Panc1 (cell line): ENCODE measurements at regions not wholly inside any gene's neighbourhood (a gene's known extent, or its start where the extent isn't known, plus 50 kb on each side); places are given as distances from the start of the nearest gene placed in this dataset.

ENCODE experiments used
- ATAC-seq: fragments of 200-7000 bp; cut with Tn5 transposase; 2 replicates; pipeline ENCODE4 v1.9.1; 2020; ENCODE audit warnings: mild to moderate bottlenecking, moderate library complexity
- BruUV-seq: library from RNA; stranded (reverse); fragments of 400-500 nt; replicated peaks from 2 replicates; lab custom pipeline; 2021; lab: Mats Ljungman, UMichigan
- CTCF ChIA-PET: fragments of 300-600 bp; sonication (Branson Sonifier 250); formaldehyde crosslinking; loops from one replicate; lab custom pipeline; 2022; ENCODE audit warnings: antibody characterized with exemption; lab: Charles Lee
- POLR2A ChIA-PET: fragments of 300-600 bp; sonication (Branson Sonifier 250); formaldehyde crosslinking; loops from one replicate; lab custom pipeline; 2022; ENCODE audit warnings: antibody characterized with exemption; lab: Charles Lee
- DNase-seq: peaks from one replicate; pipeline ENCODE4 v3.0.0-alpha.2; 2010; ENCODE audit warnings: low read depth, low spot score
- H3K27ac ChIP-seq: 2 replicates; pipeline ENCODE4 v1.5.1; 2011; ENCODE audit warnings: mild to moderate bottlenecking, low read length, inconsistent platforms
- H3K27me3 ChIP-seq: fragments of 200-500 bp; sonication (Bioruptor generic); 2 replicates; pipeline ENCODE4 v1.6.0; 2014; ENCODE audit warnings: low read length, inconsistent platforms; ENCODE audit not compliant: control insufficient read depth, insufficient read depth
- H3K36me3 ChIP-seq: fragments of 200-500 bp; sonication (Bioruptor generic); 2 replicates; pipeline ENCODE4 v1.5.1; 2014; ENCODE audit warnings: inconsistent platforms, mild to moderate bottlenecking, low read length, moderate library complexity; ENCODE audit not compliant: control insufficient read depth, insufficient read depth
- H3K4me1 ChIP-seq: 2 replicates; pipeline ENCODE4 v1.5.1; 2011; ENCODE audit warnings: inconsistent platforms, mild to moderate bottlenecking, low read length, moderate library complexity; ENCODE audit not compliant: control insufficient read depth, insufficient read depth
- H3K4me3 ChIP-seq, 2 experiments: 2 replicates each; pipeline ENCODE4 v1.5.1; 2011 to 2012; ENCODE audit warnings: low read depth in 2 of 2, low read length in 2 of 2, mild to moderate bottlenecking in 2 of 2, inconsistent platforms in 1 of 2, moderate library complexity in 1 of 2
- H3K9me3 ChIP-seq: fragments of 200-500 bp; sonication (Bioruptor generic); 2 replicates; pipeline ENCODE4 v1.5.1; 2014; ENCODE audit warnings: low read depth, mild to moderate bottlenecking, inconsistent platforms, low read length, moderate library complexity; ENCODE audit not compliant: control insufficient read depth, insufficient read depth
- CTCF ChIP-seq: fragments of 450-650 bp; IDR thresholded peaks from 2 replicates; pipeline ENCODE4 v1.5.1; 2017; ENCODE audit warnings: mild to moderate bottlenecking
- POLR2AphosphoS5 ChIP-seq: IDR thresholded peaks from 2 replicates; pipeline ENCODE4 v1.6.1; 2012; ENCODE audit warnings: mild to moderate bottlenecking, low read depth, low read length, moderate library complexity
- REST ChIP-seq, 2 experiments: IDR thresholded peaks; 2 replicates each; pipeline ENCODE4 v1.6.1; 2011 to 2012; ENCODE audit warnings: low read depth in 2 of 2, control low read depth in 1 of 2, low read length in 1 of 2, mild to moderate bottlenecking in 1 of 2, moderate library complexity in 1 of 2; ENCODE audit not compliant: insufficient read depth in 1 of 2
- SIN3A ChIP-seq: IDR thresholded peaks from 2 replicates; pipeline ENCODE4 v1.6.1; 2012; ENCODE audit warnings: low read depth, mild to moderate bottlenecking, low read length, moderate library complexity, borderline replicate concordance; ENCODE audit not compliant: insufficient read depth
- TCF7L2 ChIP-seq: IDR thresholded peaks from 2 replicates; pipeline ENCODE4 v1.6.1; 2011; ENCODE audit warnings: mild to moderate bottlenecking, low read depth, low read length, inconsistent platforms
- in situ Hi-C: cut with HindIII; loops from 2 replicates; pipeline ENCODE4 v1.10.0; 2016; ENCODE audit warnings: low sequenced_read_pairs, low pct_unique_long_range_greater_than_20kb
- intact Hi-C: fragments of 100-400 bp; cut with micrococcal nuclease; formaldehyde crosslinking; loops from one replicate; pipeline ENCODE4 v1.10.0; 2022; ENCODE audit not compliant: unreplicated experiment

- no peak for ATAC-seq
- ChIA-PET POLR2A (no interaction called here), CTCF (no interaction called here)
- Histone ChIP-seq H3K27me3 (no peaks in the 10 kb centered on the region), H3K9me3 (no peaks in the 10 kb centered on the region; the same call in 1 of the 2 replicates), H3K36me3 (no peaks in the 10 kb centered on the region), H3K27ac (no peak overlapping the region), H3K4me1 (no peaks in the 10 kb centered on the region; the same call in none of the 2 replicates), H3K4me3 (no peak overlapping the region)
- no peak for DNase-seq
- intact Hi-C loops (no loop called here), in situ Hi-C loops (no loop called here)
- TF ChIP-seq TCF7L2: no peak
- TF ChIP-seq SIN3A: no peak
- TF ChIP-seq POLR2AphosphoS5: no peak
- TF ChIP-seq CTCF: no peak
- TF ChIP-seq REST (IDR thresholded peaks at IDR 0.05; ENCODE audit: insufficient read depth in 1 of 2, low read depth in 2 of 2, low read length in 1 of 2): no peak
- no TSS peak for BruUV-seq
These were observed 250.6 kb upstream of the RRP15 start for GRCh38 chr1:218034468-218034867.

- in situ Hi-C loops (no loop called here), intact Hi-C loops (no loop called here)
- Histone ChIP-seq H3K36me3 (no peaks in the 10 kb centered on the region), H3K4me1 (no peaks in the 10 kb centered on the region), H3K9me3 (no peaks in the 10 kb centered on the region), H3K27me3 (no peaks in the 10 kb centered on the region), H3K27ac (no peak overlapping the region), H3K4me3 (no peak overlapping the region)
- ChIA-PET CTCF (no interaction called here), POLR2A (interaction anchor here (0.6 kb wide), 1 partner anchor 482 kb away, joined by 7 read pairs; no protein-coding TSS in a partner anchor)
- BruUV-seq: no TSS peak
- DNase-seq (no peak), ATAC-seq (no peak)
- no peak for TF ChIP-seq POLR2AphosphoS5
- no peak for TF ChIP-seq CTCF
- no peak for TF ChIP-seq TCF7L2
- no peak for TF ChIP-seq REST (IDR thresholded peaks at IDR 0.05; ENCODE audit: insufficient read depth in 1 of 2, low read depth in 2 of 2, low read length in 1 of 2)
- no peak for TF ChIP-seq SIN3A
These were observed 236.2 kb upstream of the RRP15 start for GRCh38 chr1:218048828-218049420.
